Erythroblast (primary cell): ENCODE measurements at regions not wholly inside any gene's neighbourhood (a gene's known extent, or its start where the extent isn't known, plus 50 kb on each side); places are given as distances from the start of the nearest gene placed in this dataset.

ENCODE experiments used
- GATA1 ChIP-seq: IDR thresholded peaks from 2 replicates; pipeline ENCODE4 v1.6.1; 2011; ENCODE audit warnings: low read depth, mild to moderate bottlenecking, control low read depth, low read length, moderate library complexity
- POLR2A ChIP-seq: IDR thresholded peaks from 2 replicates; pipeline ENCODE4 v1.6.1; 2011; ENCODE audit warnings: mild to moderate bottlenecking, low read length

DNA sequence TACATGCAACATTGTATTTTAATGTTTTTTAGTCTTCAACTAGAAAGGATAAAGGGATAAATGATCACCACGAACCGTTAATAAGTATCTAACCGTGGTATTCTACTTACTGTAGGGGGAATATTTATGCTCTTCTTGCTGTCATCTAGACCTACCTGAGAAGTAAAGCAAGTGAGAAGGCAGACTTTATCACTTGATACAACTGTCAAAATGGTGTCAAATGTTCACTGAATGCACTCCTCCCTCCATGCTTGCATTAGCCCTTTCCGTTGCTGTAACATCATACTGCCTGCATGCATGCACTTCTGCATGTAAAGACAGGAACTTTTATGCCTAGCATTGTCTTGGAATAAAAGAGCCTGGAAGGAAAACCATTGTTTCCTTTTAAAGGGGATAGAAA, 298.6 kb upstream of the PMFBP1 start:
- TF ChIP-seq POLR2A: no peak
- TF ChIP-seq GATA1: no peak
